22Rv1 (cell line): ENCODE measurements at regions not wholly inside any gene's neighbourhood (a gene's known extent, or its start where the extent isn't known, plus 50 kb on each side); places are given as distances from the start of the nearest gene placed in this dataset.

Source experiments
- ZFX ChIP-seq: fragments of 450-650 bp; IDR thresholded peaks from 2 replicates; pipeline ENCODE4 v1.6.1; 2017; ENCODE audit warnings: antibody characterized with exemption, borderline replicate concordance
- TF ChIP-seq, protein P1 (sequence below): fragments of 450-650 bp; IDR thresholded peaks from 2 replicates; pipeline ENCODE4 v1.5.1; 2017; ENCODE audit warnings: mild to moderate bottlenecking

- TF ChIP-seq, protein P1, sequence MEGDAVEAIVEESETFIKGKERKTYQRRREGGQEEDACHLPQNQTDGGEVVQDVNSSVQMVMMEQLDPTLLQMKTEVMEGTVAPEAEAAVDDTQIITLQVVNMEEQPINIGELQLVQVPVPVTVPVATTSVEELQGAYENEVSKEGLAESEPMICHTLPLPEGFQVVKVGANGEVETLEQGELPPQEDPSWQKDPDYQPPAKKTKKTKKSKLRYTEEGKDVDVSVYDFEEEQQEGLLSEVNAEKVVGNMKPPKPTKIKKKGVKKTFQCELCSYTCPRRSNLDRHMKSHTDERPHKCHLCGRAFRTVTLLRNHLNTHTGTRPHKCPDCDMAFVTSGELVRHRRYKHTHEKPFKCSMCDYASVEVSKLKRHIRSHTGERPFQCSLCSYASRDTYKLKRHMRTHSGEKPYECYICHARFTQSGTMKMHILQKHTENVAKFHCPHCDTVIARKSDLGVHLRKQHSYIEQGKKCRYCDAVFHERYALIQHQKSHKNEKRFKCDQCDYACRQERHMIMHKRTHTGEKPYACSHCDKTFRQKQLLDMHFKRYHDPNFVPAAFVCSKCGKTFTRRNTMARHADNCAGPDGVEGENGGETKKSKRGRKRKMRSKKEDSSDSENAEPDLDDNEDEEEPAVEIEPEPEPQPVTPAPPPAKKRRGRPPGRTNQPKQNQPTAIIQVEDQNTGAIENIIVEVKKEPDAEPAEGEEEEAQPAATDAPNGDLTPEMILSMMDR, result no peak
- no peak for TF ChIP-seq ZFX
Observed at GRCh38 chr4:71167083-71167482, 171.7 kb upstream of the SLC4A4 start.
